ENCODE measurements at regions not wholly inside any gene's neighbourhood (a gene's known extent, or its start where the extent isn't known, plus 50 kb on each side); places are given as distances from the start of the nearest gene placed in this dataset.
"Not testable (repeated sequence)": the region's sequence is repeated elsewhere in the genome, so short reads cannot be mapped to it uniquely, and the experiment has no call there.

GRCh38 chr14:105911006-105911847 lies 384.8 kb downstream of the TMEM121 start:
- Histone ChIP-seq H3K9me3 (no peaks in the 10 kb centered on the region), H3K36me3 (no peaks in the 10 kb centered on the region), H3K27me3 (ENCODE audit: low read depth) (no peaks in the 10 kb centered on the region), H3K4me1 (no peaks in the 10 kb centered on the region), H3K27ac (no peak overlapping the region), H3K4me3 (no peak overlapping the region)
- intact Hi-C loops (cut with DNase I): no loop called here
- no peak for TF ChIP-seq CTCF (IDR thresholded peaks at IDR 0.05)
- no peak for ATAC-seq
- DNase-seq: peak; percentile 22

GRCh38 chr14:105911848-105912292 lies 385.5 kb downstream of the TMEM121 start:
- ATAC-seq; H3K9me3 ChIP-seq; H3K27me3 ChIP-seq (ENCODE audit: low read depth); intact Hi-C loops (cut with DNase I); H3K36me3 ChIP-seq; H3K27ac ChIP-seq; H3K4me3 ChIP-seq; H3K4me1 ChIP-seq: not testable (repeated sequence)
- DNase-seq: peak; percentile 13

- no peak for TF ChIP-seq CTCF (IDR thresholded peaks at IDR 0.05)
- DNase-seq: peak; percentile 14
- no peak overlapping the region for H3K4me3 ChIP-seq
- intact Hi-C loops (cut with DNase I): no loop called here
- ATAC-seq: no peak
- no peaks in the 10 kb centered on the region for H3K27me3 ChIP-seq (ENCODE audit: low read depth)
- H3K4me1 ChIP-seq: no peaks in the 10 kb centered on the region
- no peaks in the 10 kb centered on the region for H3K36me3 ChIP-seq
- no peak overlapping the region for H3K27ac ChIP-seq
- no peaks in the 10 kb centered on the region for H3K9me3 ChIP-seq
Observed at GRCh38 chr14:105912641-105913180, 386.3 kb downstream of the TMEM121 start.

- ATAC-seq (no peak), DNase-seq (peak; percentile 15)
- Histone ChIP-seq H3K9me3 (no peaks in the 10 kb centered on the region), H3K27me3 (ENCODE audit: low read depth) (no peaks in the 10 kb centered on the region), H3K4me1 (no peaks in the 10 kb centered on the region), H3K27ac (no peak overlapping the region), H3K4me3 (no peak overlapping the region), H3K36me3 (no peaks in the 10 kb centered on the region)
- TF ChIP-seq CTCF (IDR thresholded peaks at IDR 0.05): no peak
- intact Hi-C loops (cut with DNase I): no loop called here
Observed at GRCh38 chr14:105913221-105913620, 386.8 kb downstream of the TMEM121 start.

GRCh38 chr14:105913861-105914260 lies 387.5 kb downstream of the TMEM121 start:
- ATAC-seq: no peak
- H3K9me3 ChIP-seq: no peaks in the 10 kb centered on the region
- H3K36me3 ChIP-seq: no peaks in the 10 kb centered on the region
- H3K4me1 ChIP-seq: no peaks in the 10 kb centered on the region
- H3K4me3 ChIP-seq: no peak overlapping the region
- H3K27ac ChIP-seq: no peak overlapping the region
- intact Hi-C loops (cut with DNase I): no loop called here
- no peak for TF ChIP-seq CTCF (IDR thresholded peaks at IDR 0.05)
- no peaks in the 10 kb centered on the region for H3K27me3 ChIP-seq (ENCODE audit: low read depth)
- peak; percentile 30 for DNase-seq

- H3K9me3 ChIP-seq; ATAC-seq; H3K36me3 ChIP-seq; H3K4me1 ChIP-seq; intact Hi-C loops (cut with DNase I); H3K4me3 ChIP-seq; H3K27me3 ChIP-seq (ENCODE audit: low read depth); H3K27ac ChIP-seq: not testable (repeated sequence)
- DNase-seq: peak; percentile 33
Observed at GRCh38 chr14:105914281-105914680, 387.9 kb downstream of the TMEM121 start.

Data from lower lobe of right lung (tissue), 2 donors.